ENCODE measurements at regions not wholly inside any gene's neighbourhood (a gene's known extent, or its start where the extent isn't known, plus 50 kb on each side); places are given as distances from the start of the nearest gene placed in this dataset.

DNA sequence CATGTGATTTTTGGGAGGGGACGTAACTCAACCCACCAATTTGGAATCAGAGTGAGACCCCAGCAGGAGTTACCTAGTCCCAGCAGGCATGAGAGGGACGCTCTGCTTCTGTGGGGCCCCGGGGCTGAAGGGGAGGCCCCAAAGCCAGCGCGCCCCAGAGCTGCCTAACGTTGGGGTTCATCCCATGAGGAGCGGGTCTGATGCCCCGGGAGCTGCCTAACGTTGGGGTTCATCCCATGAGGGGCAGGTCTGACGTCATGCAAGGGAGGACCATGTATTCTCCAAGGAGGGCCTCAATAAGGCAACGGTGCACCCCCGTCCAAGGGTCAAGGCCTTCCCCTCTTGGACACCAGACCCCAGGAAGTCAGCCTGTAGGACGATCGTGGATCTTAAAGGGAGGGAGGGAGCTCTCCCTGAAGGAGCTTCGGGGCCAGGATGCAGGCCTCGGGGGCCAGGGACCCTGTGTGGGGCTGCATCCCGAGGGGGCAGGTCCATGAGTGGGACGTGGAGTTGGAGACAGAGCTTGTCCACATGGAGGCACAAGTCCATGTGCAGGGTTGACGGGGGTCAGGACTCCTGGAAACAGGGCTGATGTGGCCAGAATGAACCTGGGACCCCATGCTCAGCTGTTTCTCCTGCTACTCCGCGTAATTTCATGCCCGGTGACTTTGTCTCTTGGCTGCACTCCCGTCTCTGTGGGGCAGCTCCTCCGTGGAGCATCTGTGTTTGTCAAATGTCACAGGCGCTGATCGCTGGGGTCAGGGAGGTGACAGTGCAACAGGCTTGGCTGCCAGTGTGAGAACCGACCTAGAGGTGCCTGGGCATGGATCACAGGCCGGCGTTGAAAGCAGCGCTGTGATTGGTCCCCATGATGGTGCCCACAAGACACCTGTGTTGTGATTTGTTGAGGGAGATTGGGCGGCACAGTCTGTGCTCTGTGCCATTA, 1029.1 kb downstream of the BRD1 start:
- Histone ChIP-seq H3K4me2 (ENCODE audit: low read depth, low read length, poor library complexity, severe bottlenecking) (no peak overlapping the region), H3K79me2 (ENCODE audit: low read length) (no peaks in the 10 kb centered on the region), H3K27ac (ENCODE audit: low read length) (no peak overlapping the region), H3K4me3 (ENCODE audit: low read length) (no peak overlapping the region), H3K9me3 (ENCODE audit: low read length) (no peaks in the 10 kb centered on the region), H3K36me3 (ENCODE audit: insufficient read depth, low read length) (no peaks in the 10 kb centered on the region), H3K27me3 (ENCODE audit: low read length) (no peaks in the 10 kb centered on the region), H4K20me1 (ENCODE audit: insufficient read depth, low read depth, low read length) (no peaks in the 10 kb centered on the region), H2AFZ (ENCODE audit: low read length) (no peak overlapping the region), H3K9me2 (replicated peaks; ENCODE audit: insufficient read depth, low read length) (no peaks in the 10 kb centered on the region), H3K9ac (ENCODE audit: low read length) (no peak overlapping the region), H3K4me1 (ENCODE audit: low read length) (no peaks in the 10 kb centered on the region)
- peak; percentile 43 for DNase-seq

DNA sequence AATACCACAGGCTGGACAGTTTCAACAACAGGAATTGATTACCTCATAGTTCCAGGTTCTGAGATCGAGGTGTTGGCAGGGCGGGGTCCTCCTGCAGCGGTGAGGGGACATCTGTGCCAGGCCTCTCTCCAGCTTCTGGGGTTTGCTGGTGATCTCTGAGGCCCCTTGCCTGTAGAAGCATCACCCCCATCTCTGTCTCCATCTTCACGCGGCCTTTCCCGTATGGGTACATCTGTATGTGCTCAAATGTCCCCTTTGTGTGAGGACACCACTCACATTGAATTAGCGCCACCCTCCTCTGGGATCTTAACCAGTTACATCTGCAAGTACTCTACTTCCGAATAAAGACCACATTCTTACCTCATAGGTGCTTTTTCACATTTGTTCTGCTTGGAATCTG, 1029.9 kb downstream of the BRD1 start:
- Histone ChIP-seq H3K27ac (ENCODE audit: low read length) (no peak overlapping the region), H3K27me3 (ENCODE audit: low read length) (no peaks in the 10 kb centered on the region), H3K4me3 (ENCODE audit: low read length) (no peak overlapping the region), H3K9me3 (ENCODE audit: low read length) (no peaks in the 10 kb centered on the region), H3K4me2 (ENCODE audit: low read depth, low read length, poor library complexity, severe bottlenecking) (no peak overlapping the region), H3K4me1 (ENCODE audit: low read length) (no peaks in the 10 kb centered on the region), H3K9me2 (replicated peaks; ENCODE audit: insufficient read depth, low read length) (no peaks in the 10 kb centered on the region), H3K36me3 (ENCODE audit: insufficient read depth, low read length) (no peaks in the 10 kb centered on the region), H2AFZ (ENCODE audit: low read length) (no peak overlapping the region), H4K20me1 (ENCODE audit: insufficient read depth, low read depth, low read length) (no peaks in the 10 kb centered on the region), H3K79me2 (ENCODE audit: low read length) (no peaks in the 10 kb centered on the region), H3K9ac (ENCODE audit: low read length) (no peak overlapping the region)
- no peak for DNase-seq

DNA sequence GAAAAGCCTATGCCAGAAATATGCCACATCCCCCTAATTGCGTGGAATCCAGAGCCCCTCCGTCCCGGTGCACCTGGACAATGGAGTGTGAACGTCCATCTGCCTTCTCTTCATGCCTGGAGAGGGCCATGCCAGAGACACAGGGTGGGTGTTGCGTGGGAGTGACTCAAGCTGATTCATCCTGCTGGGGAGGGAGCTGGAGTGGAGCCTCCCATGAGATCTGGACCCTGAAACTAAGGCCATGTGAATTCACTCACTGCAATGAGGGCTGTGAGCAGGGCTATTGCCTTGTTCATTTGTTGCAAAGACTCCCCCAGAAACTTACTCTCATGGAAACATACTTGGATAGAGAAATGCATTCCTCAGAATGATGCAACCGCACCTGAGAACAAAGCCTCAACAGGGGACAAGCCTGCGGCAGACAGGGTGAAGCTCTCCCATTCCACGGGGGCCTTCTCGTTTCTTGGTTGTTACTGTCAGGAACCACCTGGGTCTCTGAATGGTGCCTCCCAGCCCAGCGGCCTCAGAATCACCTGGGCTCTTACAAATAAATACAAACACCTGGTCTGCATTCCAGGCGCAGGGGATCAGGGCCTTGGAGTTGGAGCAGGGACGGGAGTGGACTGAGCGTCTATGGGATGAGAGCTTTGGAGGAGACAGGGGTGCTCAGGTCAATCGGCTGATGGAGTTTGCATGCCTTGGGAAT, 1031.2 kb downstream of the BRD1 start:
- H3K4me1 ChIP-seq (ENCODE audit: low read length): no peaks in the 10 kb centered on the region
- no peak overlapping the region for H3K4me3 ChIP-seq (ENCODE audit: low read length)
- H3K36me3 ChIP-seq (ENCODE audit: insufficient read depth, low read length): no peaks in the 10 kb centered on the region
- H3K79me2 ChIP-seq (ENCODE audit: low read length): no peaks in the 10 kb centered on the region
- no peak overlapping the region for H3K27ac ChIP-seq (ENCODE audit: low read length)
- H3K4me2 ChIP-seq (ENCODE audit: low read depth, low read length, poor library complexity, severe bottlenecking): no peak overlapping the region
- H3K27me3 ChIP-seq (ENCODE audit: low read length): no peaks in the 10 kb centered on the region
- DNase-seq: no peak
- H4K20me1 ChIP-seq (ENCODE audit: insufficient read depth, low read depth, low read length): no peaks in the 10 kb centered on the region
- H3K9me2 ChIP-seq (replicated peaks; ENCODE audit: insufficient read depth, low read length): no peaks in the 10 kb centered on the region
- H3K9me3 ChIP-seq (ENCODE audit: low read length): no peaks in the 10 kb centered on the region
- no peak overlapping the region for H2AFZ ChIP-seq (ENCODE audit: low read length)
- no peak overlapping the region for H3K9ac ChIP-seq (ENCODE audit: low read length)

DNA sequence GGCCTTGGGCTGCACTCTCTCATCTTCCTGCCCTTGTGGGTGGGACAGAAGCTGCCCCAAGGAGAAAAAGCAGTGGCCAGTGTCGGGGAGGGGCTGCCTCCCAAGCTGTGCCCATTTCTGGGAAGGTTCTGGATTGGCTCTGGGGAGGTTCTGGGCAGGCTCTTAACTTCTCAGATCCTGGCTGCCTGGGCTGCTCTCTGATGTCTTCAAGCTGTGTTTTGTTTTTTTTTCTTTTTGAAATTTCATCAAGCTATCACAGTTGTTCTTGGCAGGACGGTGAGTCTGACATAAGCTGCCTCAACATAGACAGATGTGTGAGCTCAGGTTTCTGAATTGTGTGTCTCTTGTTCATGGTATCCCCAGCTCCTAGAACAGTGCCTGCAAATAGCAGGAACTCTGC, 1032.0 kb downstream of the BRD1 start:
- H3K4me3 ChIP-seq (ENCODE audit: low read length): no peak overlapping the region
- no peak overlapping the region for H3K9ac ChIP-seq (ENCODE audit: low read length)
- H3K36me3 ChIP-seq (ENCODE audit: insufficient read depth, low read length): no peaks in the 10 kb centered on the region
- H3K27ac ChIP-seq (ENCODE audit: low read length): no peak overlapping the region
- no peaks in the 10 kb centered on the region for H3K9me2 ChIP-seq (replicated peaks; ENCODE audit: insufficient read depth, low read length)
- no peaks in the 10 kb centered on the region for H4K20me1 ChIP-seq (ENCODE audit: insufficient read depth, low read depth, low read length)
- no peak overlapping the region for H2AFZ ChIP-seq (ENCODE audit: low read length)
- H3K4me1 ChIP-seq (ENCODE audit: low read length): no peaks in the 10 kb centered on the region
- no peak for DNase-seq
- H3K9me3 ChIP-seq (ENCODE audit: low read length): no peaks in the 10 kb centered on the region
- no peaks in the 10 kb centered on the region for H3K79me2 ChIP-seq (ENCODE audit: low read length)
- no peaks in the 10 kb centered on the region for H3K27me3 ChIP-seq (ENCODE audit: low read length)
- H3K4me2 ChIP-seq (ENCODE audit: low read depth, low read length, poor library complexity, severe bottlenecking): no peak overlapping the region

DNA sequence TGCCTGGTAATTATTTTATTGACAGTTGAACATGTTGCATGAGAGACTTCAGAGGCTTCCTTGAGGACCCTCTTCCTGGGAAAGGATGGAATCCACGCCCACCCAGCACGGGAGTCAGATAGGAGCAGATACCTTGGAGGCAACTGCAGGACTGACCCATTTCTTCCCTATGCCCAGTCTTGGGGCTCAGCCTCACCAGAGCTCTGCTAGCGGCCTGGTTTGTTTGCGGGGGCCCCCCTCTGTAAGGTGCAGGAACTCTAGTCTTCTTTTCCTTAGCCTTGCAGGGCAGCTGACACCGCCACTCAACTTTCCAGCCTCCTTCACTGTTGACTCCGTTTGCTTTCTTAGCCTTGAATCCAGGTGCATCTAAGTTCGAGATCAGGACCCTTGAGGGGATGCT, 1032.8 kb downstream of the BRD1 start:
- Histone ChIP-seq H3K9me3 (ENCODE audit: low read length) (no peaks in the 10 kb centered on the region), H3K4me3 (ENCODE audit: low read length) (no peak overlapping the region), H3K27me3 (ENCODE audit: low read length) (no peaks in the 10 kb centered on the region), H3K4me2 (ENCODE audit: low read depth, low read length, poor library complexity, severe bottlenecking) (no peak overlapping the region), H3K4me1 (ENCODE audit: low read length) (no peaks in the 10 kb centered on the region), H4K20me1 (ENCODE audit: insufficient read depth, low read depth, low read length) (no peaks in the 10 kb centered on the region), H3K9me2 (replicated peaks; ENCODE audit: insufficient read depth, low read length) (no peaks in the 10 kb centered on the region), H3K79me2 (ENCODE audit: low read length) (no peaks in the 10 kb centered on the region), H3K9ac (ENCODE audit: low read length) (no peak overlapping the region), H3K36me3 (ENCODE audit: insufficient read depth, low read length) (no peaks in the 10 kb centered on the region), H3K27ac (ENCODE audit: low read length) (no peak overlapping the region), H2AFZ (ENCODE audit: low read length) (no peak overlapping the region)
- no peak for DNase-seq

DNA sequence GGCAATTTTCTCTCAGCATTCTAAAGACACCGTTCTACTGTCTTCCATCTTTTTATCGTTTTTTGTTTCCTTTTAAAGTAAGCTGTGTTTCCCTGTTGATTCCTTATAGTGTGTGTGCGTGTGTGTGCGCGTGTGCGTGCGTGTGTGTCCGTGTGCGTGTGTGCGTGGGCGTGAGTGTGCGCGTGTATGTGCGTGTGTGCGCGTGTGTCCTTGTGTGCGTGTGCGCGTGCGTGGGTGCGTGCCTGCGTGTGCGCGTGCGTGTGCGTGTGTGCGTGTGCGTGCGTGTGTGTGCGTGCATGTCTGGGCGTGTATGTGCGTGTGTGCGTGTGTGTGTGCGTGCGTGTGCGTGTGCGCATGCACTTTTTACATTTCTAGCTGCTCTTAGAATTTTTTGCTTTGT, 1033.7 kb downstream of the BRD1 start:
- DNase-seq: no peak
- Histone ChIP-seq H3K36me3 (ENCODE audit: insufficient read depth, low read length) (no peaks in the 10 kb centered on the region), H3K9ac (ENCODE audit: low read length) (no peak overlapping the region), H3K9me3 (ENCODE audit: low read length) (no peaks in the 10 kb centered on the region), H3K27me3 (ENCODE audit: low read length) (no peaks in the 10 kb centered on the region), H3K79me2 (ENCODE audit: low read length) (no peaks in the 10 kb centered on the region), H3K4me2 (ENCODE audit: low read depth, low read length, poor library complexity, severe bottlenecking) (no peak overlapping the region), H3K27ac (ENCODE audit: low read length) (no peak overlapping the region), H3K4me1 (ENCODE audit: low read length) (no peaks in the 10 kb centered on the region), H3K9me2 (replicated peaks; ENCODE audit: insufficient read depth, low read length) (no peaks in the 10 kb centered on the region), H3K4me3 (ENCODE audit: low read length) (no peak overlapping the region), H2AFZ (ENCODE audit: low read length) (no peak overlapping the region), H4K20me1 (ENCODE audit: insufficient read depth, low read depth, low read length) (no peaks in the 10 kb centered on the region)

DNA sequence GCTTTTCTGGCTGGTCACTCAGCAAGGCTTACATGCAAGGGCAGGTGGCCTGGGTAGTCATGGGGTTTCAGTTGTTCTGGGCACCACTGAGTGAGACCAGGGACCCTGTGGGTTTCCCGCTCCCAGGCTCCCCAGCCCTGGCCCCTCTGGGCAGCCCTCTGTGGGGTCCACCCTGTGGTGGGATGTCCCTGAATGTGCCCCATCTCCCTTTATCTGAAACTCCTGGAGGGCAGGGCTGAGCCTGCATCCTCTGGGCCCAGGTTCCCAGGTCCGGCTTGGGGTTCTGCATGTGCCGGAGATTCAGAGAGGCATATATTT, 1041.0 kb downstream of the BRD1 start:
- H3K4me1 ChIP-seq (ENCODE audit: low read length): no peaks in the 10 kb centered on the region
- H3K4me3 ChIP-seq (ENCODE audit: low read length): no peak overlapping the region
- no peak overlapping the region for H3K27ac ChIP-seq (ENCODE audit: low read length)
- no peaks in the 10 kb centered on the region for H3K27me3 ChIP-seq (ENCODE audit: low read length)
- no peak overlapping the region for H3K9ac ChIP-seq (ENCODE audit: low read length)
- no peaks in the 10 kb centered on the region for H3K9me3 ChIP-seq (ENCODE audit: low read length)
- H3K79me2 ChIP-seq (ENCODE audit: low read length): no peaks in the 10 kb centered on the region
- no peak overlapping the region for H3K4me2 ChIP-seq (ENCODE audit: low read depth, low read length, poor library complexity, severe bottlenecking)
- 0 out of 2 replicates have a peak, but pooled peaks cover 3% of the 10 kb centered on the region for H4K20me1 ChIP-seq (ENCODE audit: insufficient read depth, low read depth, low read length)
- H2AFZ ChIP-seq (ENCODE audit: low read length): no peak overlapping the region
- no peak for DNase-seq
- no peaks in the 10 kb centered on the region for H3K36me3 ChIP-seq (ENCODE audit: insufficient read depth, low read length)
- H3K9me2 ChIP-seq (replicated peaks; ENCODE audit: insufficient read depth, low read length): no peaks in the 10 kb centered on the region

DNA sequence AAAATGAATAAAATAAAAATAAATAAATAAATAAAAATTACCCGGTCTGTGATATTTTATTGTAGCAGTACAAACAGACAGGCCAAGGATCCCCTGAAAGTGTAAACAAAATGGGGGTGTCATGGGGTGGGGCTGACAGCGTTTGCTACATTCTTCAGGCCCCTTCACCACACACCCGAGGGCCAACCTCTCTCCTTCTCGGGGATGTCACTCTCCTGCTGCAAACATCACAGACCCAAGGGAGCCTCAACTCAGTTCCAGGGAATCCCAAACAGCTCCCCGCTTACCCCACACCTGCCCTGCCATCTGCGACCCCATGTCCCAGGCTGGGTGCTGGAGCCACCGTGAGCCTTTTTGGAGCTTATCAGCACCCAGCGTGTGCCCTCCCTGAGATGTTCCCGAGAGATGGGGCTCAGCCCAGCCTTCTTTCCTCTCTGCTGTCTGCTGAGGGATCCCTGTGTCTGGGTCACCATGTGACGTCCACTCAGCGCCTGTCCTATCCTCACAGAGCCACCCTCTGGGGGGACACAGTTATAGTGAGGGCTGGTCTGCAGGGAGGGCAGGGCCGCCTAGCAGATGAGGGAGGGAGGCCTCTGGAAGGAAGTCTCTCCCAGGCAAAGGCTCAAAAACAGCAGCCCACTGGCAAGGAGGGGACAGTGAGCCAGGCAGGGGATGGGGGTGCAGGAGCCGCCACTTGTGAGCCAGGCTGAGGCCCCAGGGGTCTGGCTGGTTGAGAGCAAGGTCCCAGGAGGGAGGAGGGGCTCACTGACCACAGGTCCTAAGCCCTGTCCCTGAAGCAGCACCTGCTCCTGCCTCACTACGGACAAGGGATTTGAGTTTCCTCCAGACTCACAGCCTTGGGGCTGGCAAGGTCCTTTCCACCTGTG, 1041.6 kb downstream of the BRD1 start:
- Histone ChIP-seq H3K27ac (ENCODE audit: low read length) (no peak overlapping the region), H3K4me2 (ENCODE audit: low read depth, low read length, poor library complexity, severe bottlenecking) (no peak overlapping the region), H4K20me1 (ENCODE audit: insufficient read depth, low read depth, low read length) (0 out of 2 replicates have a peak, but pooled peaks cover 3% of the 10 kb centered on the region), H3K79me2 (ENCODE audit: low read length) (no peaks in the 10 kb centered on the region), H3K9ac (ENCODE audit: low read length) (no peak overlapping the region), H3K4me1 (ENCODE audit: low read length) (no peaks in the 10 kb centered on the region), H3K9me2 (replicated peaks; ENCODE audit: insufficient read depth, low read length) (no peaks in the 10 kb centered on the region), H3K9me3 (ENCODE audit: low read length) (no peaks in the 10 kb centered on the region), H3K4me3 (ENCODE audit: low read length) (no peak overlapping the region), H3K36me3 (ENCODE audit: insufficient read depth, low read length) (no peaks in the 10 kb centered on the region), H2AFZ (ENCODE audit: low read length) (no peak overlapping the region), H3K27me3 (ENCODE audit: low read length) (no peaks in the 10 kb centered on the region)
- no peak for DNase-seq

All from Karpas-422 (cell line).